ENCODE measurements at regions not wholly inside any gene's neighbourhood (a gene's known extent, or its start where the extent isn't known, plus 50 kb on each side); places are given as distances from the start of the nearest gene placed in this dataset.

DNA sequence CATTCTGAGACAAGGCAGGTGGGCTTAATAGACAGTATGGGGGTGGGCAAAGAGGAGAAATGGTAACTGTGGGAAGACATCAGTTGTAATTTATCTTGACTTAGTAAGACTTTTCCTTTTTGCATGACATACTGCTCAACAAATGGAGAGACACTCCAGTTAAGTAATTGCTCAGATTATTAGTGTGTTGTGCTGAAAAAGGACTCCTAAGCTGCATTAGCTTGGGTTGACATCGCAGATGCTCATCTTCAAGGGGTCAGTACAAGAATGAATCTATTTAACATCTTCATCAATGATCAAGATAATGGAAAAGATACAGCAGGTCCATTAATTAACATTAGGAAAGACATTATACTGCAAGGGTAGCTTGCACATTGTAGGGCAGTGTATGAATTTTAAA is 181.1 kb upstream of the ELAVL2 start:
- TF ChIP-seq ZNF157 (tag by site-specific recombination; IDR thresholded peaks at IDR 0.05) (no peak), ZNF214 (tag by site-specific recombination; IDR thresholded peaks at IDR 0.05; ENCODE audit: borderline replicate concordance) (no peak), ZNF10 (tag by site-specific recombination; IDR thresholded peaks at IDR 0.05) (no peak), GLI4 (tag by site-specific recombination; IDR thresholded peaks at IDR 0.05) (no peak), ZNF335 (tag by site-specific recombination; conservative IDR thresholded peaks at IDR 0.05) (no peak), ZIC2 (tag by site-specific recombination; IDR thresholded peaks at IDR 0.05) (no peak)
- TF ChIP-seq, protein P1, sequence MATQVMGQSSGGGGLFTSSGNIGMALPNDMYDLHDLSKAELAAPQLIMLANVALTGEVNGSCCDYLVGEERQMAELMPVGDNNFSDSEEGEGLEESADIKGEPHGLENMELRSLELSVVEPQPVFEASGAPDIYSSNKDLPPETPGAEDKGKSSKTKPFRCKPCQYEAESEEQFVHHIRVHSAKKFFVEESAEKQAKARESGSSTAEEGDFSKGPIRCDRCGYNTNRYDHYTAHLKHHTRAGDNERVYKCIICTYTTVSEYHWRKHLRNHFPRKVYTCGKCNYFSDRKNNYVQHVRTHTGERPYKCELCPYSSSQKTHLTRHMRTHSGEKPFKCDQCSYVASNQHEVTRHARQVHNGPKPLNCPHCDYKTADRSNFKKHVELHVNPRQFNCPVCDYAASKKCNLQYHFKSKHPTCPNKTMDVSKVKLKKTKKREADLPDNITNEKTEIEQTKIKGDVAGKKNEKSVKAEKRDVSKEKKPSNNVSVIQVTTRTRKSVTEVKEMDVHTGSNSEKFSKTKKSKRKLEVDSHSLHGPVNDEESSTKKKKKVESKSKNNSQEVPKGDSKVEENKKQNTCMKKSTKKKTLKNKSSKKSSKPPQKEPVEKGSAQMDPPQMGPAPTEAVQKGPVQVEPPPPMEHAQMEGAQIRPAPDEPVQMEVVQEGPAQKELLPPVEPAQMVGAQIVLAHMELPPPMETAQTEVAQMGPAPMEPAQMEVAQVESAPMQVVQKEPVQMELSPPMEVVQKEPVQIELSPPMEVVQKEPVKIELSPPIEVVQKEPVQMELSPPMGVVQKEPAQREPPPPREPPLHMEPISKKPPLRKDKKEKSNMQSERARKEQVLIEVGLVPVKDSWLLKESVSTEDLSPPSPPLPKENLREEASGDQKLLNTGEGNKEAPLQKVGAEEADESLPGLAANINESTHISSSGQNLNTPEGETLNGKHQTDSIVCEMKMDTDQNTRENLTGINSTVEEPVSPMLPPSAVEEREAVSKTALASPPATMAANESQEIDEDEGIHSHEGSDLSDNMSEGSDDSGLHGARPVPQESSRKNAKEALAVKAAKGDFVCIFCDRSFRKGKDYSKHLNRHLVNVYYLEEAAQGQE (tag by site-specific recombination; IDR thresholded peaks at IDR 0.05): no peak
- TF ChIP-seq, protein P2, sequence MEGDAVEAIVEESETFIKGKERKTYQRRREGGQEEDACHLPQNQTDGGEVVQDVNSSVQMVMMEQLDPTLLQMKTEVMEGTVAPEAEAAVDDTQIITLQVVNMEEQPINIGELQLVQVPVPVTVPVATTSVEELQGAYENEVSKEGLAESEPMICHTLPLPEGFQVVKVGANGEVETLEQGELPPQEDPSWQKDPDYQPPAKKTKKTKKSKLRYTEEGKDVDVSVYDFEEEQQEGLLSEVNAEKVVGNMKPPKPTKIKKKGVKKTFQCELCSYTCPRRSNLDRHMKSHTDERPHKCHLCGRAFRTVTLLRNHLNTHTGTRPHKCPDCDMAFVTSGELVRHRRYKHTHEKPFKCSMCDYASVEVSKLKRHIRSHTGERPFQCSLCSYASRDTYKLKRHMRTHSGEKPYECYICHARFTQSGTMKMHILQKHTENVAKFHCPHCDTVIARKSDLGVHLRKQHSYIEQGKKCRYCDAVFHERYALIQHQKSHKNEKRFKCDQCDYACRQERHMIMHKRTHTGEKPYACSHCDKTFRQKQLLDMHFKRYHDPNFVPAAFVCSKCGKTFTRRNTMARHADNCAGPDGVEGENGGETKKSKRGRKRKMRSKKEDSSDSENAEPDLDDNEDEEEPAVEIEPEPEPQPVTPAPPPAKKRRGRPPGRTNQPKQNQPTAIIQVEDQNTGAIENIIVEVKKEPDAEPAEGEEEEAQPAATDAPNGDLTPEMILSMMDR (tag by site-specific recombination; IDR thresholded peaks at IDR 0.05): no peak
